ENCODE measurements at regions not wholly inside any gene's neighbourhood (a gene's known extent, or its start where the extent isn't known, plus 50 kb on each side); places are given as distances from the start of the nearest gene placed in this dataset.

DNA sequence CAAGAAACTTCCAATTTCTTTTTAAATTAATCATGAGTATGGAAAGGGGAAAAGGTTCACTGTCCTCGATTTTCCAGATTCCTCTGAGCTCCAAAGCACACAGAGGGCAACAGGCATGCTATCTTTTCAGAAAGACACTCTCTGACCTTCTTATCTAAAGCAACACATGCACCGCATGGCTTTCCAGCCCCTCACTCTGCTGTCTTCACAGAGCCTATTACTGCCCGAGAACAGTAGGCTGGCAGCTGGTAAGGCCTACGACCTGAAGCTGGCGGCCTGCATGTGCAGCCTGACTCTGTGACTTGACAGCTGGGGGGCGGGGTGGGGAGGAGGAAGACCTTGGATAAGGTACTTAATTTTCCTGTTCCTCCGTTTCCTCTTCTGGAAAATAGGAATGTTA is 86.3 kb downstream of the ELOVL4 start:
- intact Hi-C loops (cut with micrococcal nuclease): loop anchor here (10.0 kb wide), 1 partner anchor 626 kb away; the partner anchor contains the start of gene HMGN3
- ChIA-PET CTCF (no interaction called here), POLR2A (no interaction called here)
- H3K4me3 Mint-ChIP-seq: no peak overlapping the region
- no peaks in the 10 kb centered on the region for H3K4me1 Mint-ChIP-seq
- no peak for ATAC-seq (ENCODE audit: low read depth)
- no peaks in the 10 kb centered on the region for H3K36me3 Mint-ChIP-seq (ENCODE audit: low read depth)
- no peaks in the 10 kb centered on the region for H3K27me3 Mint-ChIP-seq
- no peaks in the 10 kb centered on the region for H3K9me3 Mint-ChIP-seq
- TF ChIP-seq, protein P1, sequence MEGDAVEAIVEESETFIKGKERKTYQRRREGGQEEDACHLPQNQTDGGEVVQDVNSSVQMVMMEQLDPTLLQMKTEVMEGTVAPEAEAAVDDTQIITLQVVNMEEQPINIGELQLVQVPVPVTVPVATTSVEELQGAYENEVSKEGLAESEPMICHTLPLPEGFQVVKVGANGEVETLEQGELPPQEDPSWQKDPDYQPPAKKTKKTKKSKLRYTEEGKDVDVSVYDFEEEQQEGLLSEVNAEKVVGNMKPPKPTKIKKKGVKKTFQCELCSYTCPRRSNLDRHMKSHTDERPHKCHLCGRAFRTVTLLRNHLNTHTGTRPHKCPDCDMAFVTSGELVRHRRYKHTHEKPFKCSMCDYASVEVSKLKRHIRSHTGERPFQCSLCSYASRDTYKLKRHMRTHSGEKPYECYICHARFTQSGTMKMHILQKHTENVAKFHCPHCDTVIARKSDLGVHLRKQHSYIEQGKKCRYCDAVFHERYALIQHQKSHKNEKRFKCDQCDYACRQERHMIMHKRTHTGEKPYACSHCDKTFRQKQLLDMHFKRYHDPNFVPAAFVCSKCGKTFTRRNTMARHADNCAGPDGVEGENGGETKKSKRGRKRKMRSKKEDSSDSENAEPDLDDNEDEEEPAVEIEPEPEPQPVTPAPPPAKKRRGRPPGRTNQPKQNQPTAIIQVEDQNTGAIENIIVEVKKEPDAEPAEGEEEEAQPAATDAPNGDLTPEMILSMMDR (IDR thresholded peaks at IDR 0.05): no peak
- DNase-seq: no peak
- H3K27ac Mint-ChIP-seq: no peak overlapping the region

DNA sequence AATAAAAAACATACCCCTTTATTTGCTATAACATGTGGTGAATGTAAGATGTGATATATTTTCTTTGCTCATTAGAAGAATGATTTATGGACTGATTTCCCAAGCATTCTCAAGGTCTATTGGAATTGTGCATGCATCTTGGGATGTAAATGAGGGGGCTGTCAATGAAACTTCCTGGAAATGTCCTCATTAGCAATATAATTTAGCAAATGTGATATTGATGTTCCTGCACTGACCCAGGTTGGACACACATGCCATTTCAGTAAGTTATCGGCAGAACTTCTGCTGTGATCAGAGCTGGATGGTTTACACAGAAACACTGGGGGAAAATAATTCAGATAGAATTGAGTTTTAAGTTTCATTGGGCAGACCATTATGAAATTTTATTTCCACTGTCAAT is 99.9 kb downstream of the ELOVL4 start:
- H3K27me3 Mint-ChIP-seq: peaks cover 13% of the 10 kb centered on the region
- ChIA-PET CTCF (no interaction called here), POLR2A (no interaction called here)
- TF ChIP-seq, protein P1 (IDR thresholded peaks at IDR 0.05): no peak
- ATAC-seq (ENCODE audit: low read depth) (no peak), DNase-seq (no peak)
- H3K4me1 Mint-ChIP-seq: no peaks in the 10 kb centered on the region
- no peaks in the 10 kb centered on the region for H3K36me3 Mint-ChIP-seq (ENCODE audit: low read depth)
- no peak overlapping the region for H3K4me3 Mint-ChIP-seq
- no peaks in the 10 kb centered on the region for H3K9me3 Mint-ChIP-seq
- intact Hi-C loops (cut with micrococcal nuclease): no loop called here
- H3K27ac Mint-ChIP-seq: no peak overlapping the region

DNA sequence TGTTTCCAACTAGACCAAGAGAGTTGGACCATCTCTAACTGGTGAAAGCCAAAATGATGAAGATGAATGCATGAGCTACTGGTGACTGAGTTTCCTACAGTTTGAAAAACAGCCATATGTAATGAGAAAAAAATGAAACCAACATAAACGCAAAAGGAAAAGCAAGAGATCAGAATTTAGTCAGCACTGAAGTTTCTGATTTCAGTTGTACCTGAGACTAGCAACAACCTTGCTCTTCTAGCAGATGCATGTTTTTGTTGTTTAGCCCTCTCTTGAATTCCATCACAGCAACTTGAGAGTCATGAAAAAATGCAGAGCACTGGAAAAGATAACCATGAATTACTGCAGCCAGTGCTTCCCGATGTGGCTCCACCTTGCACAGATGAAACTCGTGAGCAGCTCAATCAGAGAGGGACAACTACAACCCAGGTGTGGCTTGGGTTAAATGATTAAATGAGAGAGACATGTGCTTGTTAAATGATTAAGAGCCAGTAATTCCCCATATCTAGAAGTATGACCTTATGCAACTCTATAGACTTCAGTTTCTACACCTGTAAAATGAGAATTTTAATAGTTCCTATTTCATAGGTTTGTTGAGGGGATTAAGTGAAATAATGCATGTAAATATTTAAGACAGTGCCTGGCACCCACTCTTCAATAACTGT is 104.8 kb downstream of the ELOVL4 start:
- H3K4me3 Mint-ChIP-seq: no peak overlapping the region
- TF ChIP-seq, protein P1 (IDR thresholded peaks at IDR 0.05): no peak
- intact Hi-C loops (cut with micrococcal nuclease): no loop called here

DNA sequence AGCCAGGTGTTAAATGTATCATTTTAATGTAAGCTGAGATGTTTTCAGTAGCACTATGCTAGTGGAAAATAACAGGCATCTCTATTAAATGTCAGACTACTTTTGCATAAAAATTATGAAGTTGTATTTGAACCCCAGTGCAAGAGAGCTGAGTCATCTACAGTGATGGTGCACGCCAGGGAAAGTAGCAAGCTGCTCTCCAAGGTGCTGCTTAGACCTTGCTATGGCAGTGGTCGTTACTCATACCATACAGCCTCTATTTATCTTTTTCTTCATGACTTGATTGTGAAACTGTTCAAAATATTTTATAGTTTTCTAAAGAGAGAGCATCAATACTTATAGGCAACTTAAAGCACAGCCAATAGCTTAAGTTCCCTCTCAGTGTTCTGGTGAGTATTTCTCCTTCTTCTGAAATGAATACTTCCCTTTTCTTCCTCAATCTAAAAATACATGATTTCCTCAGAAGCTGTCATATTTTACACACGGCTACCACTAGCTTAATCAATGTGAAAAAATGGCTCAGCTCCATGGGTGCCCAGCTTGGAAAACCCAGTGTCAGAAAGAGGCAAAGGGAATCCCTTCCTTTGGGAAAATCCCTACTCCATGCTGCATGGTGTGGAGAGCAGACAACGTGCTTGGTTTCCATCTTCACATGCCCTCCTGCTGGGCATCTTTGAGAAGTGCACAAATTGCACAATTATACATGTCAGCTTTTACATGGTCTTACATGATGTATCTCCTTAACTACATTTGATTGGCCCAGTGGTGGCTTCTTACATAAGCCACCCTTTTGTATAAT is 105.6 kb downstream of the ELOVL4 start:
- H3K4me1 Mint-ChIP-seq: no peaks in the 10 kb centered on the region
- DNase-seq (no peak), ATAC-seq (ENCODE audit: low read depth) (no peak)
- ChIA-PET CTCF (interaction anchor here (0.7 to 1.1 kb wide), 2 partner anchors 28 to 32 kb away, joined by 3 read pairs; no protein-coding TSS in a partner anchor), POLR2A (no interaction called here)
- intact Hi-C loops (cut with micrococcal nuclease): no loop called here
- H3K4me3 Mint-ChIP-seq: no peak overlapping the region
- no peaks in the 10 kb centered on the region for H3K9me3 Mint-ChIP-seq
- no peak overlapping the region for H3K27ac Mint-ChIP-seq
- peaks cover 2% of the 10 kb centered on the region for H3K27me3 Mint-ChIP-seq
- TF ChIP-seq, protein P1 (IDR thresholded peaks at IDR 0.05): no peak
- no peaks in the 10 kb centered on the region for H3K36me3 Mint-ChIP-seq (ENCODE audit: low read depth)

More for the DNA sequence above, 104.8 kb downstream of the ELOVL4 start:
- Mint-ChIP-seq H3K4me1 (no peaks in the 10 kb centered on the region), H3K27me3 (peaks cover 4% of the 10 kb centered on the region), H3K27ac (no peak overlapping the region), H3K36me3 (ENCODE audit: low read depth) (no peaks in the 10 kb centered on the region), H3K9me3 (no peaks in the 10 kb centered on the region)
- ChIA-PET POLR2A (no interaction called here), CTCF (interaction anchor here (0.7 to 1.1 kb wide), 2 partner anchors 27 to 32 kb away, joined by 3 read pairs; no protein-coding TSS in a partner anchor)
- DNase-seq (no peak), ATAC-seq (ENCODE audit: low read depth) (no peak)

DNA sequence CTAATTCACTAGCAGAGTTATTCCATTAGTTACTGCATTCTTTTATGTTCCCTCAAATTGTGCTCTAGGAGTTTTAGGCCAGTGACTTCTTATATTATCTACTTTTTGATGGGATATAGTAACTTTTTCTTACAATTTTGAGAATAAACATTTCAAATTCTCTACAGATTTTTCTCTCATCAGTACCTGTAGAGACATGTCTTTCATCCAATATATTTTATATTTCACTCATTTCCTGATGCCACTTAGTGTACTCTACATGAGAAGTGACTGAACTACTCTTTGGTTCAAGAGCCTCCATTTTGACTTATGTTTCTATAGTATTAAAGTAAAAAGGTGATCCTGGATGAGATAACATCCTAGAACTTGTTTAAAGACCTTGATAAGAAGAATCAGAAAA is 108.5 kb downstream of the ELOVL4 start:
- ATAC-seq (ENCODE audit: low read depth) (no peak), DNase-seq (no peak)
- Mint-ChIP-seq H3K9me3 (no peaks in the 10 kb centered on the region), H3K36me3 (ENCODE audit: low read depth) (no peaks in the 10 kb centered on the region), H3K4me1 (no peaks in the 10 kb centered on the region), H3K27ac (no peak overlapping the region), H3K4me3 (no peak overlapping the region), H3K27me3 (peaks cover 1% of the 10 kb centered on the region)
- ChIA-PET CTCF (no interaction called here), POLR2A (no interaction called here)
- intact Hi-C loops (cut with micrococcal nuclease): no loop called here
- TF ChIP-seq, protein P1 (IDR thresholded peaks at IDR 0.05): no peak
